ENCODE measurements at regions not wholly inside any gene's neighbourhood (a gene's known extent, or its start where the extent isn't known, plus 50 kb on each side); places are given as distances from the start of the nearest gene placed in this dataset.
"Not testable (repeated sequence)": the region's sequence is repeated elsewhere in the genome, so short reads cannot be mapped to it uniquely, and the experiment has no call there.

- peak; percentile 60 for ATAC-seq
These were observed 139.6 kb downstream of the MYLK4 start for GRCh38 chr6:2611092-2611491.

GRCh38 chr6:2608503-2608902, 142.2 kb downstream of the MYLK4 start:
- no peak for ATAC-seq

GRCh38 chr6:2600363-2600762, 150.4 kb downstream of the MYLK4 start:
- ATAC-seq, result no peak

GRCh38 chr6:2599817-2600216, 150.9 kb downstream of the MYLK4 start:
- no peak for ATAC-seq

- peak; percentile 17 for ATAC-seq
These were observed 151.9 kb downstream of the MYLK4 start for GRCh38 chr6:2598867-2599266.

GRCh38 chr6:2597991-2598390, 152.7 kb downstream of the MYLK4 start:
- no peak for ATAC-seq

GRCh38 chr6:2597457-2597856, 153.3 kb downstream of the MYLK4 start:
- not testable (repeated sequence) for ATAC-seq

- no peak for ATAC-seq
These were observed 154.5 kb downstream of the MYLK4 start for GRCh38 chr6:2596222-2596621.

GRCh38 chr6:2594868-2595267, 155.9 kb downstream of the MYLK4 start:
- ATAC-seq, result peak; percentile 81

GRCh38 chr6:2593167-2593566, 157.6 kb downstream of the MYLK4 start:
- ATAC-seq, result no peak

GRCh38 chr6:2589171-2589661, 161.5 kb downstream of the MYLK4 start:
- peak; percentile 95 for ATAC-seq

- no peak for ATAC-seq
These were observed 167.3 kb downstream of the MYLK4 start for GRCh38 chr6:2583459-2583858.

GRCh38 chr6:2582268-2582667, 168.5 kb downstream of the MYLK4 start:
- ATAC-seq, result no peak

GRCh38 chr6:2581611-2582010, 169.1 kb downstream of the MYLK4 start:
- ATAC-seq, result no peak

GRCh38 chr6:2581011-2581410, 169.7 kb downstream of the MYLK4 start:
- no peak for ATAC-seq

- no peak for ATAC-seq
These were observed 170.7 kb downstream of the MYLK4 start for GRCh38 chr6:2579804-2580570.

GRCh38 chr6:2579241-2579761, 171.4 kb downstream of the MYLK4 start:
- ATAC-seq, result peak; percentile 31

GRCh38 chr6:2578767-2579166, 172.0 kb downstream of the MYLK4 start:
- peak; percentile 94 for ATAC-seq

- ATAC-seq, result no peak
These were observed 174.2 kb downstream of the MYLK4 start for GRCh38 chr6:2576499-2576898.

GRCh38 chr6:2575236-2575635, 175.5 kb downstream of the MYLK4 start:
- no peak for ATAC-seq

GRCh38 chr6:2569420-2569819, 181.3 kb downstream of the MYLK4 start:
- not testable (repeated sequence) for ATAC-seq

- no peak for ATAC-seq
These were observed 184.7 kb downstream of the MYLK4 start for GRCh38 chr6:2566048-2566447.

- no peak for ATAC-seq
These were observed 185.2 kb downstream of the MYLK4 start for GRCh38 chr6:2565499-2565898.

- ATAC-seq, result no peak
These were observed 187.1 kb downstream of the MYLK4 start for GRCh38 chr6:2563635-2564034.
